ENCODE measurements at regions not wholly inside any gene's neighbourhood (a gene's known extent, or its start where the extent isn't known, plus 50 kb on each side); places are given as distances from the start of the nearest gene placed in this dataset.

DNA sequence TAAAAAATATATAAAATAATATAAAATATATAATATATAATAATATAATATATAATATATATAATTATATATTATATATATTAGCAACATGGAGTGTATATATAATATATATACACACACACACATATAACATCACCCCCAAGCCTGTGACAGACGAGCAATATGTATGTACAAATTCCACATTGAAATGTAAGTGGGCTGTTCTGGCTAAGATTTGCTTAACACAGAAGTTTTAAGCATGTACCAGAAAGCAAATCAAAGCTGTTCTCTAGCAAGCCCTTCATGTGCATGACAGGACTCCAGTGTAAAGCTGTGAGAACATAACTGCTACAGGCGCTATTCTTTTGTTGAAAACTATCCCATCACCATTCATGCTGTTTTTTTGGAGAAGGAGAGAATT lies 261.7 kb upstream of the TNP1 start:
- TF ChIP-seq, protein P1, sequence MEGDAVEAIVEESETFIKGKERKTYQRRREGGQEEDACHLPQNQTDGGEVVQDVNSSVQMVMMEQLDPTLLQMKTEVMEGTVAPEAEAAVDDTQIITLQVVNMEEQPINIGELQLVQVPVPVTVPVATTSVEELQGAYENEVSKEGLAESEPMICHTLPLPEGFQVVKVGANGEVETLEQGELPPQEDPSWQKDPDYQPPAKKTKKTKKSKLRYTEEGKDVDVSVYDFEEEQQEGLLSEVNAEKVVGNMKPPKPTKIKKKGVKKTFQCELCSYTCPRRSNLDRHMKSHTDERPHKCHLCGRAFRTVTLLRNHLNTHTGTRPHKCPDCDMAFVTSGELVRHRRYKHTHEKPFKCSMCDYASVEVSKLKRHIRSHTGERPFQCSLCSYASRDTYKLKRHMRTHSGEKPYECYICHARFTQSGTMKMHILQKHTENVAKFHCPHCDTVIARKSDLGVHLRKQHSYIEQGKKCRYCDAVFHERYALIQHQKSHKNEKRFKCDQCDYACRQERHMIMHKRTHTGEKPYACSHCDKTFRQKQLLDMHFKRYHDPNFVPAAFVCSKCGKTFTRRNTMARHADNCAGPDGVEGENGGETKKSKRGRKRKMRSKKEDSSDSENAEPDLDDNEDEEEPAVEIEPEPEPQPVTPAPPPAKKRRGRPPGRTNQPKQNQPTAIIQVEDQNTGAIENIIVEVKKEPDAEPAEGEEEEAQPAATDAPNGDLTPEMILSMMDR (IDR thresholded peaks at IDR 0.05) = no peak
- TF ChIP-seq POLR2A (IDR thresholded peaks at IDR 0.05) = no peak
